Spinal cord (tissue), 9 donors: ENCODE measurements at regions not wholly inside any gene's neighbourhood (a gene's known extent, or its start where the extent isn't known, plus 50 kb on each side); places are given as distances from the start of the nearest gene placed in this dataset.
A peak's percentile ranks its signal among the peaks of the same experiment; 100 is the strongest.

Source experiments
- DNase-seq, 6 donors: peaks; one replicate each; pipeline versions ENCODE4 v3.0.0 to v3.0.0-alpha.2; 2013 to 2015; ENCODE audit warnings: low spot score in 6 of 6, low read depth in 4 of 6
- H3K27ac ChIP-seq: one replicate; pipeline ENCODE4 v1.5.1; 2013; ENCODE audit warnings: low read depth, low read length, control low read depth
- H3K27me3 ChIP-seq: one replicate; pipeline ENCODE4 v1.6.1; 2013; ENCODE audit warnings: low read length; ENCODE audit not compliant: control insufficient read depth, insufficient read depth
- H3K36me3 ChIP-seq: one replicate; pipeline ENCODE4 v1.6.1; 2013; ENCODE audit warnings: low read length; ENCODE audit not compliant: control insufficient read depth, insufficient read depth
- H3K4me1 ChIP-seq: one replicate; pipeline ENCODE4 v1.6.1; 2013; ENCODE audit warnings: low read length; ENCODE audit not compliant: control insufficient read depth, insufficient read depth
- H3K4me3 ChIP-seq: one replicate; pipeline ENCODE4 v1.5.1; 2013; ENCODE audit warnings: low read depth, low read length, control low read depth
- H3K9me3 ChIP-seq: one replicate; pipeline ENCODE4 v1.6.1; 2013; ENCODE audit warnings: low read length; ENCODE audit not compliant: control insufficient read depth, insufficient read depth
- whole genome bisulfite sequencing: methylation state at CpG from one replicate; pipeline ENCODE4 v1.1.5; 2013; ENCODE audit warnings: missing lambda C conversion rate; ENCODE audit not compliant: insufficient coverage; 5-methylcytosine and 5-hydroxymethylcytosine counted together
- donor health status: healthy.

DNA sequence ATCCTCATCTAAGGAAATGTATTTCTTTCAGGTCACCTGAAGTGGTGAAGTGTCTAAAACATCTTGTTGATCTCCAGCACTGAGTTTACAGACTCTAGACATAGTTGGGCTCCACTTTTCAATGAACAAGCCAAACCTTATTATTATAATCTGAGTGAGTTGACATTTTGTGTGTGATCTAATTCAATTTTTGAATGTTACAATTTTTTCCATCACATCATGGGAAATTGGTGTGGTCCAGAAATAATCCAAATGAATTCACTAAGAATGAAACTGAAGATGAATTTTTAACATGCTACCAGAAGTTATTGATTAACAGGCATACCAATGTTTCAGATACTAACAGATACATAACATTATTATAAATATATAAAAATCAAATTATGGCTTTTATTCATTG lies 75.6 kb upstream of the EFEMP1 start:
- no peak overlapping the region for H3K4me3 ChIP-seq
- H3K9me3 ChIP-seq = no peaks in the 10 kb centered on the region
- no peaks in the 10 kb centered on the region for H3K4me1 ChIP-seq
- no peaks in the 10 kb centered on the region for H3K36me3 ChIP-seq
- no peak for DNase-seq
- peaks cover 2% of the 10 kb centered on the region for H3K27me3 ChIP-seq
- no peak overlapping the region for H3K27ac ChIP-seq

DNA sequence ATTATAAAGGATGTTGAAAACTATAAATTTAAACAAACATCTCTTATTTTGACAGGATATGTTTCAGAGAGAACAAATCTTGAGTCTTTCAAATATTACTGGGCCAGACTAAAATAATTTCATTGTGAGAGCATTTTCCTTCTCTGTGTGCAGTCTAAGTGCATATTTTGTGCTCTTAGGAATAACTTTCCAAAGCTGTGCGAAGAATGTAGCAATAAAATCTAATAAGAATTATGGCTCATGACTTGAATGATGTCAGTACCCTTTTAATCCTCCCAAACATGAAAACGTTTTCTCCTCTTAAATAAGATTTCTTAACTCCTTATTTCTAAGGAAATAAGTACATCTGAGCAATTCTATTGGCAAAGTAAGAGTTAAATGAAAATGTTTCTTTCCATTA lies 76.2 kb upstream of the EFEMP1 start:
- DNase-seq = no peak
- H3K4me3 ChIP-seq = no peak overlapping the region
- no peaks in the 10 kb centered on the region for H3K9me3 ChIP-seq
- no peaks in the 10 kb centered on the region for H3K36me3 ChIP-seq
- WGBS = no CpG with 5 or more reads among the region's 2 CpGs
- H3K27me3 ChIP-seq = peaks cover 2% of the 10 kb centered on the region
- no peaks in the 10 kb centered on the region for H3K4me1 ChIP-seq
- no peak overlapping the region for H3K27ac ChIP-seq

GRCh38 chr2:56001947-56002346 lies 78.4 kb upstream of the EFEMP1 start:
- Histone ChIP-seq H3K27me3 (peaks cover 2% of the 10 kb centered on the region), H3K4me3 (no peak overlapping the region), H3K36me3 (no peaks in the 10 kb centered on the region), H3K27ac (no peak overlapping the region), H3K9me3 (no peaks in the 10 kb centered on the region), H3K4me1 (no peaks in the 10 kb centered on the region)
- no peak for DNase-seq
- no CpG with 5 or more reads among the region's 1 CpG for WGBS

GRCh38 chr2:56008661-56009431 lies 85.3 kb upstream of the EFEMP1 start:
- Histone ChIP-seq H3K4me1 (peaks cover 7% of the 10 kb centered on the region), H3K36me3 (no peaks in the 10 kb centered on the region), H3K27ac (peak overlapping the region; percentile 52), H3K9me3 (no peaks in the 10 kb centered on the region), H3K27me3 (peaks cover 5% of the 10 kb centered on the region), H3K4me3 (no peak overlapping the region)
- 5% methylated on average over 4 of the region's 8 CpGs for WGBS
- peak in 5 of 6 donors; percentile 39 to 95 (median 52) for DNase-seq

GRCh38 chr2:56009758-56010458 lies 86.3 kb upstream of the EFEMP1 start:
- no peaks in the 10 kb centered on the region for H3K36me3 ChIP-seq

DNA sequence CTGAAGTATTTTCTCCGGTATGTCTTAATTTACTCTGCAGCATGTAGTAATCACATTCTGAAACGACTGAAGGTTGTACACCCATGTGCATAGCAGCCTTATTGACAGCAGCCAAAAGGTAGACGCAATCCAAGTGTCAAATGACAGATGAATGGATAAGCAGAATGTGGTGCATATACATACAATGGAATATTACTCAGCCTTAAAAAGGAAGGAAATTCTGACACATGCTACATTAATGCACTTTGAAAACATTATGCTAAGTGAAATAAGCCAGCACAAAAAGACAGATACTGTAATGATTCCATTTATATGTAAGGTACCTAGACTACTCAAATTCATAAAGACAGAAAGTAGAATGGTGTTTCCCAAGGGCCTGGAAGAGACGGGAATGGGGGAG lies 88.0 kb upstream of the EFEMP1 start:
- Histone ChIP-seq H3K9me3 (no peaks in the 10 kb centered on the region), H3K36me3 (no peaks in the 10 kb centered on the region), H3K4me1 (peaks cover 7% of the 10 kb centered on the region), H3K4me3 (no peak overlapping the region), H3K27me3 (peaks cover 8% of the 10 kb centered on the region), H3K27ac (no peak overlapping the region)
- no CpG with 5 or more reads among the region's 4 CpGs for WGBS
- DNase-seq = no peak

More at GRCh38 chr2:56009758-56010458, 86.3 kb upstream of the EFEMP1 start:
- no CpG with 5 or more reads among the region's 3 CpGs for WGBS
- H3K27me3 ChIP-seq = peaks cover 5% of the 10 kb centered on the region
- peak in 3 of 6 donors; percentile 7 to 83 (median 52) for DNase-seq
- H3K4me1 ChIP-seq = peaks cover 7% of the 10 kb centered on the region
- no peaks in the 10 kb centered on the region for H3K9me3 ChIP-seq
- no peak overlapping the region for H3K4me3 ChIP-seq
- no peak overlapping the region for H3K27ac ChIP-seq

DNA sequence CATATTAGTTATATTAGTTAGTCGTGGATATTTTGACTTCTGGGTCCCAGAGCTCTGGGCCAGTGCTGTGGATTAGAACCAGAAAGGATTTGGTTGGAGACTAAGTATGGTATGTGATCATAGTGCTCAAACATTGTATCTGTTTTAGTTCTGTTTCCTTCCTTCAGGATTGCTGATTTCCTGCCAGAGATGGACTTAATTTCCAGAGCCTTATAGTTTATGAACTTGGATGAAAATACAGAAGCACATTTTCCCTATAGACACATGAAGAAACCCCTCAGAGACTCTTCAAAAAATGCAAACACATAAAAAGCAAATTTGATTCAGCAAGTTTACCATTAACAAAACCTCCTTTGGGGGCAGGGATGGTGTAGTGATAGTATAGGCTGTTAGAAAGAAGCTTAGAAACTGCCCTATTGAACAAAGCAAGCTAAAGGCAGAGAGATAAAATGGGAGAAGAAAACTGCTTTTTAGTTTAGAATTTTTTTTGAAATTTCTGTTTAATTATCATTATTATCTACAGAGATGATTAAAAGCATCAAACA lies 88.7 kb upstream of the EFEMP1 start:
- Histone ChIP-seq H3K27me3 (peaks cover 12% of the 10 kb centered on the region), H3K4me1 (peaks cover 7% of the 10 kb centered on the region), H3K27ac (no peak overlapping the region), H3K9me3 (no peaks in the 10 kb centered on the region), H3K36me3 (no peaks in the 10 kb centered on the region), H3K4me3 (no peak overlapping the region)
- peak in 1 of 6 donors; percentile 23 for DNase-seq
- no CpG with 5 or more reads among the region's 1 CpG for WGBS

DNA sequence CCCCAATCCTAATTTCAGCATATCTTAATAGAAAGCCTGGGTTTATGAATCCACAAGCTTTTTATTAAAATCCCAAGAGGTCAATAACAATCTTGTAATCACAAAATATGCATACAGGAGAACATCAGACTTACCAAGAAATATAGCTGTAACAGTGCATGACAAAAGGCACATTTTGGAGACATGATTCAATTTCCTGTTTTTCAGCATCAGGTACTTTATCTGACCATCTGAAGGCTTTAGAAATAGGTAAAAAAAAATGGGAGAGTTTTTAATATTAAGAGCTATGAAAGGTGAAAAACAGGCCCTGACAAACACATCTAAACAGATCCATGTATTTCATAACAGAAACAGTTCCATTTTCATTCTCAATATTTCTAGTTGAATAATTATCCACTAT lies 89.9 kb upstream of the EFEMP1 start:
- H3K4me3 ChIP-seq = no peak overlapping the region
- no peak overlapping the region for H3K27ac ChIP-seq
- H3K36me3 ChIP-seq = no peaks in the 10 kb centered on the region
- no peak for DNase-seq
- H3K4me1 ChIP-seq = peaks cover 7% of the 10 kb centered on the region
- peaks cover 20% of the 10 kb centered on the region for H3K27me3 ChIP-seq
- no peaks in the 10 kb centered on the region for H3K9me3 ChIP-seq

- H3K36me3 ChIP-seq = no peaks in the 10 kb centered on the region
- H3K27ac ChIP-seq = no peak overlapping the region
- peaks cover 18% of the 10 kb centered on the region for H3K27me3 ChIP-seq
- DNase-seq = peak in 1 of 6 donors; percentile 8
- H3K9me3 ChIP-seq = no peaks in the 10 kb centered on the region
- peaks cover under 1% of the 10 kb centered on the region for H3K4me1 ChIP-seq
- no peak overlapping the region for H3K4me3 ChIP-seq
- no CpG with 5 or more reads among the region's 8 CpGs for WGBS
Measured at GRCh38 chr2:56014046-56014730, 90.6 kb upstream of the EFEMP1 start.
